K562 (cell line): ENCODE measurements at regions not wholly inside any gene's neighbourhood (a gene's known extent, or its start where the extent isn't known, plus 50 kb on each side); places are given as distances from the start of the nearest gene placed in this dataset.

ENCODE experiments used
- ATAC-seq: fragments of 200-7000 bp; cut with Tn5 transposase; 3 replicates; pipeline ENCODE4 v1.9.1; 2020; ENCODE audit warnings: moderate library complexity
- BruUV-seq: library from RNA; stranded (reverse); fragments of 400-500 nt; replicated peaks from 2 replicates; lab custom pipeline; 2021; lab: Mats Ljungman, UMichigan
- CTCF ChIA-PET: fragments of 300-600 bp; formaldehyde crosslinking; extraction: SDS; loops from one replicate; lab custom pipeline; 2021; ENCODE audit warnings: low intra/inter-chr PET ratio; lab: Yijun Ruan, JAX
- POLR2A ChIA-PET: fragments of 300-600, 350-650 bp; sonication (Branson Sonifier 250); formaldehyde crosslinking; extraction: SDS; loops from one replicate; lab custom pipeline; 2021; ENCODE audit warnings: antibody characterized with exemption, inconsistent platforms; lab: Yijun Ruan, JAX
- DNase-seq, 4 experiments: peaks; one replicate each; pipeline versions ENCODE4 v3.0.0 to v3.0.0-alpha.2; 2011 to 2018; ENCODE audit warnings: low spot score in 3 of 4, mixed read lengths in 3 of 4; ENCODE audit errors: extremely low read depth in 1 of 4
- FAIRE-seq: peaks from 2 replicates; lab custom pipeline; 2011; peaks lifted over from hg19 to GRCh38; lab: Jason Lieb, UNC
- H2AFZ ChIP-seq: 2 replicates; pipeline ENCODE4 v1.6.0; 2011; ENCODE audit warnings: low read depth, low read length, control low read depth, inconsistent platforms
- H3K27ac ChIP-seq: fragments of 200-600 bp; 3 replicates; pipeline ENCODE4 v1.8.0; 2011; ENCODE audit warnings: low read depth, mild to moderate bottlenecking, control low read depth, inconsistent platforms, low read length, moderate library complexity, mixed read lengths; ENCODE audit errors: extremely low read depth
- H3K27me3 ChIP-seq, 2 experiments: fragments of 300-600 bp in 1 of 2; 2 replicates in 1 of 2; 3 replicates in 1 of 2; pipeline versions ENCODE4 v1.6.0 to v1.8.0; 2011; ENCODE audit warnings: inconsistent platforms in 2 of 2, low read length in 2 of 2, mild to moderate bottlenecking in 1 of 2, mixed read lengths in 1 of 2, moderate library complexity in 1 of 2; ENCODE audit not compliant: control insufficient read depth in 2 of 2, insufficient read depth in 2 of 2
- H3K36me3 ChIP-seq: fragments of 300-600 bp; 3 replicates; pipeline ENCODE4 v1.8.0; 2011; ENCODE audit warnings: mild to moderate bottlenecking, low read length, inconsistent platforms; ENCODE audit not compliant: control insufficient read depth, insufficient read depth
- H3K4me1 ChIP-seq, 2 experiments: fragments of 200-600 bp in 1 of 2; replicated peaks in 1 of 2; 2 replicates in 1 of 2; 3 replicates in 1 of 2; pipeline versions ENCODE4 v1.5.1 to v1.8.0; 2011; ENCODE audit warnings: inconsistent platforms in 2 of 2, low read length in 2 of 2, mild to moderate bottlenecking in 1 of 2, mixed read lengths in 1 of 2, moderate library complexity in 1 of 2; ENCODE audit not compliant: control insufficient read depth in 2 of 2, insufficient read depth in 2 of 2
- H3K4me2 ChIP-seq: 2 replicates; pipeline ENCODE4 v1.6.1; 2011; ENCODE audit warnings: low read length, control low read depth, inconsistent platforms, mixed read lengths; ENCODE audit not compliant: insufficient read depth
- H3K4me3 ChIP-seq: fragments of 200-600 bp; sonication (generic), shearing (Covaris generic); 2 replicates; pipeline ENCODE4 v1.5.1; 2016; ENCODE audit warnings: control low read depth, inconsistent platforms
- H3K79me2 ChIP-seq: fragments of 200-600 bp; 3 replicates; pipeline ENCODE4 v1.8.0; 2011; ENCODE audit warnings: low read length, inconsistent platforms; ENCODE audit not compliant: control insufficient read depth, insufficient read depth
- H3K9ac ChIP-seq, 2 experiments: 2 replicates each; pipeline versions ENCODE4 v1.6.0 to v1.6.1; 2011; ENCODE audit warnings: low read depth in 2 of 2, low read length in 2 of 2, control low read depth in 1 of 2, inconsistent platforms in 1 of 2, mild to moderate bottlenecking in 1 of 2, mixed read lengths in 1 of 2; ENCODE audit not compliant: insufficient read depth in 1 of 2
- H3K9me1 ChIP-seq: one replicate; pipeline ENCODE4 v1.6.0; 2011; ENCODE audit warnings: inconsistent platforms, mild to moderate bottlenecking, low read length, moderate library complexity; ENCODE audit not compliant: control insufficient read depth, insufficient read depth
- H3K9me3 ChIP-seq: replicated peaks from 2 replicates; pipeline ENCODE4 v1.5.1; 2011; ENCODE audit warnings: low read depth, low read length, inconsistent platforms; ENCODE audit not compliant: control insufficient read depth, insufficient read depth
- H4K20me1 ChIP-seq: replicated peaks from 2 replicates; pipeline ENCODE4 v1.6.1; 2011; ENCODE audit warnings: low read length, inconsistent platforms, mixed read lengths; ENCODE audit not compliant: control insufficient read depth, insufficient read depth
- FOXK1 ChIP-seq: sonication (generic); formaldehyde crosslinking; IDR thresholded peaks from 2 replicates; pipeline ENCODE4 v1.8.0; 2022; ENCODE audit warnings: missing genetic modification reagents, mild to moderate bottlenecking, borderline replicate concordance
- GTF2A2 ChIP-seq: IDR thresholded peaks from 2 replicates; pipeline ENCODE4 v1.6.1; 2016; ENCODE audit warnings: mild to moderate bottlenecking, missing genetic modification characterization, missing compliant biosample characterization
- HDGF ChIP-seq: fragments of 450-650 bp; IDR thresholded peaks from 2 replicates; pipeline ENCODE4 v1.6.1; 2016
- LARP7 ChIP-seq: fragments of 450-650 bp; IDR thresholded peaks from 2 replicates; pipeline ENCODE4 v1.6.1; 2016
- MYC ChIP-seq, 2 experiments: fragments of 250-450 bp in 1 of 2; sonication (Bioruptor Pico) in 1 of 2; IDR thresholded peaks; 2 replicates each; pipeline versions ENCODE4 v1.5.1 to v1.6.1; 2012 to 2021; ENCODE audit warnings: low read depth in 2 of 2, borderline replicate concordance in 1 of 2, improper control_type of control experiment in 1 of 2, low read length in 1 of 2, mild to moderate bottlenecking in 1 of 2, moderate library complexity in 1 of 2
- NR2C2 ChIP-seq, 2 experiments: fragments of 200-800 bp in 1 of 2; sonication (Bioruptor generic) in 1 of 2; sonication (generic) in 1 of 2; formaldehyde crosslinking in 1 of 2; IDR thresholded peaks; 2 replicates each; pipeline versions ENCODE4 v1.6.1 to v1.8.0; 2016 to 2022; ENCODE audit warnings: mild to moderate bottlenecking in 1 of 2, missing compliant biosample characterization in 1 of 2, missing genetic modification characterization in 1 of 2, missing genetic modification reagents in 1 of 2
- NR2F6 ChIP-seq: fragments of 450-650 bp; formaldehyde crosslinking; IDR thresholded peaks from 2 replicates; pipeline ENCODE4 v1.4.0; 2020; ENCODE audit warnings: mild to moderate bottlenecking
- OTX1 ChIP-seq: fragments of 450-650 bp; formaldehyde crosslinking; IDR thresholded peaks from 2 replicates; pipeline ENCODE4 v1.4.0; 2022; ENCODE audit warnings: mild to moderate bottlenecking
- POLR3G ChIP-seq: IDR thresholded peaks from 2 replicates; pipeline ENCODE4 v1.6.1; 2011; ENCODE audit not compliant: insufficient read length, insufficient replicate concordance; ENCODE audit errors: extremely low read depth
- SIN3B ChIP-seq: fragments of 450-650 bp; IDR thresholded peaks from 2 replicates; pipeline ENCODE4 v1.6.1; 2017; ENCODE audit warnings: low read depth, mild to moderate bottlenecking, moderate library complexity
- TSC22D4 ChIP-seq: fragments of 450-650 bp; IDR thresholded peaks from 2 replicates; pipeline ENCODE4 v1.6.1; 2016; ENCODE audit warnings: missing genetic modification characterization, missing biosample characterization, control low read depth
- ZBTB26 ChIP-seq: fragments of 450-650 bp; formaldehyde crosslinking; IDR thresholded peaks from 2 replicates; pipeline ENCODE4 v1.4.0; 2022; ENCODE audit warnings: missing genetic modification characterization
- ZNF133 ChIP-seq: fragments of 250-450 bp; sonication (Bioruptor Pico); IDR thresholded peaks from 2 replicates; pipeline ENCODE4 v1.4.0; 2020; ENCODE audit warnings: mild to moderate bottlenecking
- ZNF212 ChIP-seq: fragments of 450-650 bp; formaldehyde crosslinking; IDR thresholded peaks from 2 replicates; pipeline ENCODE4 v1.4.0; 2020; ENCODE audit warnings: mild to moderate bottlenecking
- ZNF699 ChIP-seq: fragments of 250-450 bp; sonication (Bioruptor Pico); IDR thresholded peaks from 2 replicates; pipeline ENCODE4 v1.8.0; 2021; ENCODE audit warnings: mild to moderate bottlenecking, moderate library complexity; ENCODE audit not compliant: insufficient replicate concordance
- in situ Hi-C: fragments of 300-500 bp; cut with MboI; formaldehyde crosslinking; loops from 4 replicates; pipeline ENCODE4 v1.15.0; 2018; ENCODE audit warnings: inconsistent platforms, mixed read lengths
- intact Hi-C: fragments of 100-400 bp; cut with micrococcal nuclease; formaldehyde crosslinking; loops from 2 replicates; pipeline ENCODE4 v1.14.2; 2022
- TF ChIP-seq, protein P1 (sequence below): sonication (generic); IDR thresholded peaks from 2 replicates; pipeline ENCODE4 v1.6.1; 2016

- H4K20me1 ChIP-seq, result no peaks in the 10 kb centered on the region
- no peaks in the 10 kb centered on the region for H3K27me3 ChIP-seq
- H2AFZ ChIP-seq, result no peak overlapping the region
- H3K4me2 ChIP-seq, result no peak overlapping the region
- H3K27ac ChIP-seq, result no peak overlapping the region
- TF ChIP-seq POLR3G (no peak), LARP7 (no peak), TSC22D4 (tag) (no peak), GTF2A2 (tag) (no peak), FOXK1 (CRISPR knock-in tag) (no peak), ZBTB26 (CRISPR knock-in tag) (no peak), NR2F6 (CRISPR knock-in tag) (no peak), NR2C2 (CRISPR knock-in tag; IDR thresholded peaks at IDR 0.05) (no peak), NR2C2 (tag; IDR thresholded peaks at IDR 0.05) (no peak), ZNF212 (CRISPR knock-in tag) (no peak), OTX1 (no peak), SIN3B (no peak), MYC (IDR thresholded peaks at IDR 0.05; ENCODE audit: low read depth, low read length) (no peak), MYC (CRISPR knock-in tag; IDR thresholded peaks at IDR 0.05; ENCODE audit: borderline replicate concordance, low read depth) (no peak), ZNF699 (CRISPR knock-in tag) (no peak), HDGF (no peak), ZNF133 (CRISPR knock-in tag) (no peak)
- TF ChIP-seq, protein P1, sequence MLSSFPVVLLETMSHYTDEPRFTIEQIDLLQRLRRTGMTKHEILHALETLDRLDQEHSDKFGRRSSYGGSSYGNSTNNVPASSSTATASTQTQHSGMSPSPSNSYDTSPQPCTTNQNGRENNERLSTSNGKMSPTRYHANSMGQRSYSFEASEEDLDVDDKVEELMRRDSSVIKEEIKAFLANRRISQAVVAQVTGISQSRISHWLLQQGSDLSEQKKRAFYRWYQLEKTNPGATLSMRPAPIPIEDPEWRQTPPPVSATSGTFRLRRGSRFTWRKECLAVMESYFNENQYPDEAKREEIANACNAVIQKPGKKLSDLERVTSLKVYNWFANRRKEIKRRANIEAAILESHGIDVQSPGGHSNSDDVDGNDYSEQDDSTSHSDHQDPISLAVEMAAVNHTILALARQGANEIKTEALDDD, result no peak
- in situ Hi-C loops (no loop called here), intact Hi-C loops (no loop called here)
- DNase-seq (no peak), FAIRE-seq (no peak), ATAC-seq (no peak)
- H3K36me3 ChIP-seq, result no peaks in the 10 kb centered on the region
- H3K79me2 ChIP-seq, result no peaks in the 10 kb centered on the region
- no peak overlapping the region for H3K4me3 ChIP-seq
- H3K9me1 ChIP-seq, result no peaks in the 10 kb centered on the region
- H3K9ac ChIP-seq, result no peak overlapping the region
- ChIA-PET CTCF (no interaction called here), POLR2A (no interaction called here)
- H3K9me3 ChIP-seq, result no peaks in the 10 kb centered on the region
- no peaks in the 10 kb centered on the region for H3K4me1 ChIP-seq
- BruUV-seq, result no TSS peak
Observed at GRCh38 chr13:58698531-58698930, 1067.0 kb downstream of the PCDH17 start.
